H54 (cell line): ENCODE measurements at regions not wholly inside any gene's neighbourhood (a gene's known extent, or its start where the extent isn't known, plus 50 kb on each side); places are given as distances from the start of the nearest gene placed in this dataset.

Experiments used
- DNase-seq: peaks from one replicate; pipeline ENCODE4 v3.0.0; 2011; ENCODE audit warnings: low spot score, mixed read lengths; ENCODE audit not compliant: insufficient read length
- FAIRE-seq: peaks from 3 replicates; lab custom pipeline; 2011; peaks lifted over from hg19 to GRCh38; lab: Jason Lieb, UNC
- POLR2A ChIP-seq: IDR thresholded peaks from 2 replicates; pipeline ENCODE4 v1.6.1; 2011; ENCODE audit warnings: low read depth, mild to moderate bottlenecking, low read length

DNA sequence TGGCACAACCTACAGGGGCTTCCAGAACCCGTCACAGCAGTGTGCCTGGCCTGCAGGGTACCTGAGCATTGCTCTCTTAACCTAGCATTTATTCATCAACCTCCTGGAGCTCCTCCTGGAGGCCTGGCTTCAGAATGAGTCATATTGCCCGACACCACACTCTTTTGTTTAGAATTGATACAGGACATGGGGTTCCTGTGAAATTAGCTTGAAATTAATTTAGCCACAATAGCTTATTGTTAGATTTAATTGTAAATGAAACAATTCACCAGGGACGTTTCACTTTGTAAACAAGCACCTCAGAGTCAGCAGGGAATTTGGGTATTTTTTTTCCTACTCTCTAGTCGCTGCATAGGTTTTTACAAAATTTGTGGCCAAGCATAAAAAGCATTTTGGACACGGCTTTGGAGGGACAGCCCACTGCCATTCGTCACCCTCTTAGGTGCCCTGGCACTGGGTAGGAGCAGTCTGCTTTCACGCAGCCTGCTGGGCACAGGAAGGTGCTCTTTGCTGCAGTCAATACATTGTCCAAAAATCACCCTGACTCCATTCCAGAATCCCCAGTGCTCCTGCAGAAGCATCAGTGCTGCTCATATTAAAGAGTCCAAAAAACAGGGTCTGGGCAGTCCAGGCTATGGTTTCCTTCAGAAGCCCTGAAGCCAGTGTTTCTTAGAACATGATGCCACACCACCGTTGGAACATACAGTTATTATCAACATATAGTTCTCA lies 60.8 kb upstream of the MEF2A start:
- no peak for TF ChIP-seq POLR2A
- FAIRE-seq (no peak), DNase-seq (no peak)

DNA sequence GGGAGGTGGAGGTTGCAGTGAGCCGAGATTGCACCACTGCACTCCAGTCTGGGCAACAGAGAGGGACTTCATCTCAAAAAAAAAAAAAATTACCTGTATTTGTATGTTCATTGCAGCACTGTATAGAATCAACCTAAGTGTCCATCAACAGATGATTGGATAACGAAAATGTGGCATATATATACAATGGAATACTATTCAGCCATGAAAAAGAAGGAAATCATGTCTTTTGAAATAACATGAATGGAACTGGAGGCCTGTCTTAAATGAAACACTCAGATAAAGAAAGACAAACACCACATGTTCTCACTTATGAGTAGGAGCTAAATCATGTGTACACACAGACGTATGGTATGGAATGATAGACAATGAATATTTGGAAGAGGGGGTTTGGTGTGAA lies 59.4 kb upstream of the MEF2A start:
- no peak for TF ChIP-seq POLR2A
- FAIRE-seq (no peak), DNase-seq (no peak)

- no peak for FAIRE-seq
- TF ChIP-seq POLR2A, result no peak
- DNase-seq, result no peak
These were observed 58.7 kb upstream of the MEF2A start for GRCh38 chr15:99507016-99507503.

DNA sequence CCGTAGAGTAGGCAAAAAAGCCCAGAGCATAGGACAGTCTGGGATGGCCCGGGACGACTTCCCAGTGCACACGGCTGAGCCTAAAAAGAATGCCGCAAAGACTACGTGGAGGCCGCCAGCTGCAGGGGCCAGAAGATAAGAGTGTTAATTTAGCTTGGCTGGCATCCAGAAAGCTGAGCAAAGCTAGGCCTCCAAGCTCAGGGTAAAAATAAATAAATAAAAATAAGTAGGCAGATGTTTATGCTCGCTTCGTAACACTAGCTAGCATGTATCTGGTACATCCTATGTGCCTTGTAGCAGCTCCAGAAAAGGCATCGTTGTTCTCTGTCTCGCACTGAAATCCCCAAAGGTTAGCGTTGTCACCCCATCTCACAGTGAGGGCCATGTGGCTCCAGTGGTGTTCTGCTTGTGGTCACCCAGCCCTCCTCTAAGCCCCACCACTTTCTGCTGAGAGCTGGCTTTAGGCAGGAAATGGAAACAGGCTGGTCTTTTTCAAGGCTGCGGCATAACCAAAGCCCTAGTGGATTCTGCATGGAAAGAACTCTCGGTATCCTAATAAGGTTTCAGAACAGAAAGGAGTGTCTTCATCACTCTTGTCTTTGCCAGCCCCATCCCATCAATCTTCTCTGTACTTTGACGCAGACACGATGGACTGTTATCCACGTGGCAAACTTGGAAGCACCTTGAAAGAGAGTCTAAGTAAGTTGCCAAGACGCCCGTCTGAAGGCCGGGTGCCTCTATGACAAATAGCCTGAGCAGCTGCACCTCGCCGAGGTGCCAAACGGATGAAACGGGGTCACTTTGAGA lies 58.1 kb upstream of the MEF2A start:
- no peak for TF ChIP-seq POLR2A
- FAIRE-seq (no peak), DNase-seq (no peak)

DNA sequence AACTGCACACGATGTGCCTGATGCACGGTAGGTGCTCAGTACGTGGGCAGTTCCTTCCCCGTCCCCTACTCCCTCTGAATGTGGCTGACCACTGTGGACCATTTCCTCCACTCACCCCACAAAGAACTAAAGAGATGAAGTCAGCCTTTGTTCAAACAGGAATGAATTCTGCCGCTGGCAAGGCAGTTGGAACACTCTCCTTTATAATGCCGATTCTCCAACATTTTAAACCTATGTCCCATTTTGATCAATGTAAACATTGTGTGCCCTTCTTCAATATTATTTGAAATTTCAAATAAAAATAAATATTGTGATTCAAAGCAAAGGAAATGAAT lies 57.5 kb upstream of the MEF2A start:
- TF ChIP-seq POLR2A, result no peak
- no peak for FAIRE-seq
- DNase-seq, result no peak

DNA sequence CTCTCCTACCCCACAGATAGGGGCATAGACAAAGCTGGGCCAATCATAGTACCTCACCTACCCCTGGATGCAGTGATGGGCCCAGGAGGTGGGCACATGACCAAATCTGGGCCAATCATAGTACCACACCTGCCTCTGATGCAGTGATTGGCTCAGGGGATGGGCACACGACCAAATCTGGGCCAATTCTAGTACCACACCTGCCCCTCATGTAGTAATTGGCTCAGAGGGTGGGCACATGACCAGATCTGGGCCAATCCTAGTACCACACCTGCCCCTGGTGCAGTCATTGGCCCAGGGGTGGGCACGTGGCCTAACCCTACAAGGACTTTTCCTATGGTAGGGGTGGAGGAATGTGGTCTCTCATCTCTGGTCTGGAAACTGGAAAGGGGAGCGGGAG lies 56.9 kb upstream of the MEF2A start:
- no peak for TF ChIP-seq POLR2A
- no peak for FAIRE-seq

DNA sequence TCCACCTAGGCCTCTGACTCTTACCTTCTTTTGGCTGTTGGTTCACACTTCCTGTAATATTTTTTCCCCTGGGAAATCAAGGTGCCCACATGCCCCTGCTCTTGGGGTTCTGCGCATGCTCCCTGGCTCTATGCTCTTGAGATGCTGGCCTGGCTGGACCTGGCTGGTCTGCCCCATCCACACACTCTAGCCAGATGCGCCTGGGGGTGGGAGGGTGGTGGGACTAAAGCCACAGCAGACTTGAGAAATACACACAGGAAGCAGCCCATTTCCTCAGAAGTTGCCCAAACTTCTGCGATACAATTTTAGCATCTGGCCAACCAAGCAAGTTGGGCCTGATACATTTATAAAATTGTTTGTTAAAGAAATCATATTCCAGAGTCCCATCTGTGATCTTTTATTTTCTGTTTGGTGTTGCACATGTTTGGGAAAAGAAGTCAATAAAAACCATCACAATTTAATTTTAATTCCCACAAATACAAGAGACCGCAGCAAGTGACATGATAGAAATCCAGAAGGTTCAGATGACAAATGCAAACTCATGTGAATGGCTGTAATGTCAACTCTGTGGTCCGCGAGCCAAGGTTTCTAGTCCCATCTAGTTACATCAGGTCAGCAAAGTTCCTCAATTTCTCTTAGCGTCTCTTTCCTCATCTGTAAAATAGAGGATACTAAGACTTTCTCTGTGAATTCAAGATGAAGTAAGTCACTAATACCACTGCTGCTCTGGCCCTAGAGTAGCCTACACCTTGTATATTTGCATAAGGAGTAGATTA lies 55.9 kb upstream of the MEF2A start:
- no peak for FAIRE-seq
- TF ChIP-seq POLR2A, result no peak
- no peak for DNase-seq

More for the DNA sequence above, 56.9 kb upstream of the MEF2A start:
- no peak for DNase-seq

DNA sequence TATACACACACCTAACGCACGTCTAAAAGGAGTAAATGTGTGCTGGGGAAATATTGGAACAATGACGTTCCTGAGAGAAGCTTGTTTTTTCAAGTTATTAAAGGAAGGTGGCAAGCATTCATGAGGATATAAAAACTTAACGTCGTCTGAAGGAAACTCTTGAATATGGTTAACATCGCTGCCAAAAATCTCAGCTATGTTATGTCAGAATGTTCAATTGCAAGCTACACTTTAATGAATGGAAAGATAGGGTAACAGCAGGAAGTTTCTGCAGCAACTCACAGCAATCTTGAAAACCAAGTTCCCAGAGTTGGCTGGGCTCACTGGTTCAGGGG lies 54.3 kb upstream of the MEF2A start:
- FAIRE-seq, result no peak
- TF ChIP-seq POLR2A, result no peak
- DNase-seq, result no peak

DNA sequence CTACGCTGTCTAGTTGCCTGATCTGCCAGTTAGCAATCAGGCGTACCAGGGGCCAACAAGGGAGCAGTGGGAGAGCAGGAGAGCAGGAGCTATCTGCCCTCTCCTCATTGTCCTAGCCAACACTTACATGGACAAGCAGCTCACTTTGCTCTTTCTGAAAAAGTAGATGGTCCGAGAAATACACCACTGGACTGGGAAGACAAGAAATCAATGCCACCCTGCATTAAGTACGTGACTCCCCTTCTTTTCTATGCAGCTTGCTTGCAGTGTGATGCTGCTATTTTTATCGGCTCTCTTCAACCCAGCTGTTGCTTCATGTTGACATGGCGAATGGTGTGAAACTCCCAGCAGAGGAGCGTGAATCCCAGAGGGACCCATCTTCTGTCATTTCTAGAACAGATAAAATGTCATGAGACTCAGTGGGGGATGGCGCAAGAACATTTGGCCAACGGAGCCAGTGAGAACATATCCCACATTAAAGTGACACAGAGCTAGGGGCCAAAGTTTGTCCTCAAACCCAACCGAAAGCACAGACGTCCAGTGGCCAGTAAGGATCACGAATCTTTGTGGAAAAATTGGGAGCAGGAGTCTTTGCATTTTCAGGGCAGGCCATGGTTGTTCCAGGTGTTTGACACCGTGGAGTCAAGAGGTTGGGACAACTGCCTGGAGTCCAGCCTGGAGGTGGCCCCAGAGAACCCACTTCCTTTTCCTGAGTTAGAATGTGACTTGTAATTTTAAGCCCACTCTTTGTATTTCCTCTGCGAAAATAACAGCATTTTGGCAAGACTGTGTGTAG lies 53.7 kb upstream of the MEF2A start:
- no peak for TF ChIP-seq POLR2A
- no peak for FAIRE-seq
- no peak for DNase-seq

GRCh38 chr15:99514306-99514705 lies 51.5 kb upstream of the MEF2A start:
- no peak for TF ChIP-seq POLR2A
- DNase-seq (no peak), FAIRE-seq (no peak)
